GM18870 (cell line): ENCODE measurements at regions not wholly inside any gene's neighbourhood (a gene's known extent, or its start where the extent isn't known, plus 50 kb on each side); places are given as distances from the start of the nearest gene placed in this dataset.
A peak's percentile ranks its signal among the peaks of the same experiment; 100 is the strongest.
"Not testable (repeated sequence)": the region's sequence is repeated elsewhere in the genome, so short reads cannot be mapped to it uniquely, and the experiment has no call there.

Experiments
- ATAC-seq: cut with Tn5 transposase; IDR thresholded peaks from one replicate; pipeline ENCODE4 v1.9.1; 2021; ENCODE audit warnings: moderate library complexity; ENCODE audit not compliant: unreplicated experiment

- no peak for ATAC-seq
Observed at GRCh38 chr5:174997688-174998087, 273.3 kb downstream of the MSX2 start.

DNA sequence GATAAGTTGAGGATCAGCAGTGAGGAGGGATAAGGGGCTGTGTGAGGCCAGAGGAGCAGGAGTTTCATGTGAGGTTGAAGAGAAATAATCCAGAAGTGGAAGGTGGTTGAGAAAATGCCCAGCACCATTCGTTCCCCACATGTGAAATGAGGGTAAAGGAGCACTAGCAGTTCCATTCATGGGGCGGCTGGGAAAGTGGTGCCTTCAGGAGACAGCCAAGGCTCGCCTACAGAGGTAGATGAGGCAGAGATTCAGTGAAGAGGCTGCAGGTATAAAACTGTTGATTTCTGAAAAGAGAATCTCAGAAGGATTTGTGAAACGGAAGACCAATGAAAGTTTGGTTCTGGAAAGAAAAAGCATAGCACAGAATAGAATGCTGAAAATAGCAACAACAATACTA is 272.6 kb downstream of the MSX2 start:
- no peak for ATAC-seq

- no peak for ATAC-seq
Observed at GRCh38 chr5:174995827-174996226, 271.4 kb downstream of the MSX2 start.

- ATAC-seq, result no peak
Observed at GRCh38 chr5:174991847-174992246, 267.5 kb downstream of the MSX2 start.

DNA sequence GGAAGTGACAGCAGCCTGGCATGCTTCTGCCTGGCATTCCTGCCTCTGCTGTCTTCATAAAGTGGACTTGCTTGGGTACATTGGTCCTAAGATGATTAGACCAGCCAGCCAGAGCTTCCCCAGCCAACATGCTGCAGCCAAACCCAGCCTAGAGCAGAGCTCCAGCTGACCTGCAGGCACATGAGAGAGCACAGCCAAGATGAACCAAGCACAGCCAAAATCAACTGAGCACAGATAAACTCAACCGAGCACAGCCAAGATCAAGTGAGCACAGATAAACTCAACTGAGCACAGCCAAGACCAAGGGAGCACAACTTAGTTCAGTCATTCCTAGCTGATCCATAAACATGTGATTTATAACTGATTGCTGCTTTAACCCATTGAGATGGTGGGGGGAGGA is 266.5 kb downstream of the MSX2 start:
- ATAC-seq, result no peak

GRCh38 chr5:174987443-174988012 is 263.1 kb downstream of the MSX2 start:
- no peak for ATAC-seq

DNA sequence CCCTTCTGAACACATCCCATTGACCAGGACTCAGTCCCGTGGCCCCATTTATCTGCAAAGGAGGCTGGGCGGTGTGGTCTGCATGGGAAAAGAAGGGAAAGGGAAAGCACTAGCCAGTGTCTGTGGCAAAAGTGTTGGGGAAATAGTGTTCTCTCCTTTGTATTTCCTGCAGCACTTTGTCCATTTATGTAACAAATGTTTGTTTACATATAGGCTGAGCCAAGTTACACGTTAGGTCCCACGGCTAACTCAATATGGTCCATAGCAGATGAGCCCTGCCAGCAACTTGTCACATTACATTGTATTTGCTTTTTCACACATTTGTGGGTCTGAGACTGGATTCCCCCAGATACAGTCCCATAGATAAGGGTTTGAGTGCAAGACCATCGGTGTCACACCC is 260.5 kb downstream of the MSX2 start:
- no peak for ATAC-seq

DNA sequence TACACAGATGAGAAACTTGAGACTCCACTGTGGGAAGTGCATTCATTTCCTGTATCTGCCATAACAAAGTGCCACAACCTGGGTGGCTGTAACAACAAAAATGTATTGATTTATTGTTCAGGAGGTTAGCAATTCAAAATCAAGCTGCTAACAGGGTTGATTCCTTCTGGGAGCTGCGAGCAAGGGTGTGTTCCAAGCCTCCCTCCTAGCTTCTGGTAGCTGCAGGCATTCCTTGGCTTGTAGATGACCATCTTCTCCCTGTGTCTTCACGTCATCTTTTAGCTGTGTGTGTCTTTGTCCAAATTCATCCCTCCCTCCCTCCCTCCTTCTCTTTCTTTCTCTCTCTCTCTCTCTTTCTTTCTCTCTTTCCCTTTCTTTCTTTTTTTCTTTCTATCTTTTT is 258.1 kb downstream of the MSX2 start:
- no peak for ATAC-seq

GRCh38 chr5:174981416-174981815 is 257.0 kb downstream of the MSX2 start:
- no peak for ATAC-seq

DNA sequence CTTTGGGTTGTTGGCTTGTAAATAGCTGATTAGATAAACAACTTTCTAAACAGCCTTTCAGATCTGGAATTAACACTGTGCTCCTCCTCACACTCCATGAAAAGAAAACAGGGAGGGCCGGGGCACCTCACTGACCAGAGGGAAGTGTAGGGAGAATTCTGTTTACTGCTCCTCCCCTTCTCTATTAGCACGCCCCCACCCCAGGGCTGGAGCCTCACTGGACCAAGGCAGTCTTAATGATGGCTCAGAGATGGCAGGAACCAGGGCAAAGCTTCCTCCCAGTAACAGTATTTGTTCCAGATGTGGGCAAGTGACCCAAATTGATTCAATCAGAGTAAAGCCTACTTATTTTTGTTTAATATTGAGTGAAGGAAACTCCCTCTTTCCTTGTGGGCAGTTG is 256.6 kb downstream of the MSX2 start:
- ATAC-seq, result no peak

DNA sequence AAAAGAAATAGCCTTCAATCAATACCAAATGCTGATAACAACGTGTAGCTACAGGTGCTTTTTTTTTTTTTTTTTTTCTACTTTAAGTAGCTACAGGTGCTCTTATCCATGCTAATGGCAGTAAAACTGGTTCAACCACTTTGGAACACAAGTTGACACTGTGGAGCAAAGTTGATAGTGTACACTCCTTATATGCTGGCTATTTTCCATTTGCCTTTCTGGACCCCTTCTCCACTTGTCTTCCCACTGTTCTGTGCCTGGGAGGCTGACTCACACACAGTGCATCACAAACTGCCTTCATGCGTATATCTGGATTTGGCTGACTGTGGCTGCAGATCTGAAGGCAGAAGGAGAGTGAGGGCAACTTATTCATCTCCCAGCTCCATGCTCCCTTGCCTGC is 247.9 kb downstream of the MSX2 start:
- no peak for ATAC-seq

DNA sequence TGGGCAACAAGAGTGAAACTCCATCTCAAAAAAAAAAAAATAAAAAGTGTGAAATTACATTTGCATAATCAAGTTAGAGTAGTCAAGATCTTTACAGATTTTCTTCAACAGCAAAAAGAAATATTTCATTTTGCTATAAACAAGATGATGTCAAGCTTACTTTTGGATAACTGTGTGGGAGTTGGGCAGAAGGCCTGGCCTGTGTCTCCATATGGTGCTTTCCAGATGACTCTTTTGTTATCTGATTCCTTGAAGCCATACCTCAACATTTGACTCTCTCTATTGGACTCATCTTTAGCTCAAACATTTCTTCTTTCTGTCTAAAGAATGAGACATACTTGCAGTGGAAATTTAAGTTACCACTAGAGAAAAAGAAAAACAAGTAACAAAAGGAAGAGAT is 246.8 kb downstream of the MSX2 start:
- no peak for ATAC-seq

GRCh38 chr5:174970502-174970901 is 246.1 kb downstream of the MSX2 start:
- ATAC-seq, result no peak

DNA sequence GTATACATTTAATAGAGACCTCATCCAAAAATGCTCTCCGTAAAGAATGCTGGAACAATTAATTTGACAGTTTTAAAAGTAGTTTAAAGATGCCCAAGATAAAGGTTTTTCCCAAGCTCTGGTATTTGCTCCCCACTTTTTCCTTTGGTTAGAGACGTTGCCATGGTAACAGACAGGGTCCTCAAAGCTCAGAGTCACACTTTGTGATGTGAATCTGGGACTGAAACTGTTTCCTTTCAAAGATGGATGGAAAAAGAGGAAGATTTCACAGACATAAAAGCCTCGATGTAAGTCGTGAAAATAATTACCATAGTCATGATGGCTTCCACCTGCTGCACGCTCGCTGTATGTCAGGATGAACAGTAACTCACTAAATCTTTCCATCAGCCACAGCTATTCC is 229.5 kb downstream of the MSX2 start:
- ATAC-seq, result no peak

- ATAC-seq, result peak; percentile 61
Observed at GRCh38 chr5:174951151-174951780, 226.9 kb downstream of the MSX2 start.

DNA sequence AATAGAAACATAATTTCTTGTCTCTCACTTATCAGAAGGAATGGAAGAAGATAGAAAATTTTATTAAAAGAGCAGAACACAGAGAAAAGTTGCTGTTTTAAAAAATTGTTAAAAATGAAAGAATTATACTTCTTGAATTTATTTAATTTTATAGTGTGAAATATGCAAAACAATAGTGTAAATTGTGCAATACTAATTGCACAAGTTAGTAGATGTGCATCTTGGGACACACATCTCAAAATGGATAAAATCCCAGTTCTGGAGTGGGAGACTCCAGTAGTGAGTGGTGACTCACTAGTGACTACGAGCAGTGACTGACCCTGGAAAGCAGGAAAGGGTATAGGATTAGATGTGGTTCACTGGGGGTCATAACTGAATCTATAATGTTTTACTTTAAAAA is 223.2 kb downstream of the MSX2 start:
- no peak for ATAC-seq

- ATAC-seq, result no peak
Observed at GRCh38 chr5:174945853-174946252, 221.5 kb downstream of the MSX2 start.

DNA sequence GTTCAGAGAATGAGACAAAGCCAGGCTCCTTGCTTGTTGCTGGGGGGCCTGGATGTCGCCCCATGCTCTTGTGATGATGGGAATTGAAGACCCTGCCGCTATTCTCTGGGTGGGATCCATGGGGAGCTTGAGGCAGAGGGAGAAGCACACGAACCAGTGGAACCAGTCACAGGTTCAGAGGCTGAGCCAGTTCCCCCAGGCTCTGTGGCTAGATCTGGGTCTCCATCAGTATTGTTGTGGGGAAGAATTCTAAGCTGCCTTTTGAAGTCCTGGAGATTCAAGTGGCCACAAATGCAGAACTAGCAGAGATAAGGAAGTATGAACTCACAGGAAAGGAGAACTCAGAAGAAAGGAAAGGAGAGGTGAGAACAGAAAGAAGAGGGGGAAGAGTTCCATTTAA is 219.4 kb downstream of the MSX2 start:
- ATAC-seq, result no peak

GRCh38 chr5:174943002-174943401 is 218.6 kb downstream of the MSX2 start:
- ATAC-seq, result not testable (repeated sequence)

DNA sequence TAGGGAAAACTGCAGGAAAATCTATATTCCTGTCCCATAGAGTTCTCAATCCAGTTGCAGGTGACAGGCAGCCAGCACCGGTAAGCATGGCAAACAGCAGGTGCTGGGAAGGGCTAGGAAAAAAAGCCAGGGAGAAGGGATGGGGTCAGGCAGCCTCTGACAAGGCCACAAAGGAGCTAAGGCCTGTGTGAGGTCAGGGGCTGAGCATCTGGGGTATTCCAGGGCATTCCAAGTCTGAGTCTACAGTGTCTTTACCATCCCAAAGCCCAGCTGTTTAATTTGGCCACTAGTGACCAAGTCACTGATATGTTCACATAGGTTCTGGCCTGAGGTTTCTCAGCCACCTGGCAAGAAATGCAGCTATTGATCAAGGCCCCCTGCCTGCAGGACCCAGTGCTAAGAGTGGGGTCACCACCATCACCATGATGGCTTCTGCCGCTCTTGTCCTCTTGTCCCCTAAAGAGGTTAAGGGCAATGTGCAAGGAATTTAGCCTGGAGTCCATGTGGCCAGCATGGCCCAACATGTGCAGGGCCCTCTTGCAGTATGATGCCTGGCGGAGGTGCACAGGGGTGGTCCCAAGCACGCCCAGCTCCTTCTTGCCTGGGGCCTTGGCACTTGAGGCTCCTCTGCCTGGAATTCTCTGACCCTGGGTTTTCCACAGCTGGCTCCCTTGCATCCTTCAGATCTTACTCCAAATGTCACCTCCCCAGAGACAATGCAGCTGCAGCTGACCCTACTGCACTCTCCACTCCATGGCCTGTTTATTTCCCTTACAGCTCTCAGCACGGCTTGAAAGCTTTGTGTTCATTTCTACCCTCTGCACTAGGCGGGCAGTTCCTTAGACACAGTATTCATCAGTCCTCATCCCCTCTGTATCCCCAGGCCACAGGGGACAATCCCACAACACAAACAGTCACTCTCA is 213.1 kb downstream of the MSX2 start:
- ATAC-seq, result no peak

- ATAC-seq, result no peak
Observed at GRCh38 chr5:174935854-174936474, 211.6 kb downstream of the MSX2 start.

- not testable (repeated sequence) for ATAC-seq
Observed at GRCh38 chr5:174931033-174931432, 206.7 kb downstream of the MSX2 start.
